PC-3 (cell line): ENCODE measurements at regions not wholly inside any gene's neighbourhood (a gene's known extent, or its start where the extent isn't known, plus 50 kb on each side); places are given as distances from the start of the nearest gene placed in this dataset.

Experiments
- EZH2 ChIP-seq: fragments of 300-600 bp; sonication (generic); IDR thresholded peaks from one replicate; pipeline ENCODE4 v1.6.1; 2017; ENCODE audit warnings: antibody characterized with exemption, mild to moderate bottlenecking, low read length; ENCODE audit not compliant: unreplicated experiment
- EZH2phosphoT487 ChIP-seq: fragments of 300-600 bp; sonication (generic); IDR thresholded peaks from 2 replicates; pipeline ENCODE4 v1.6.1; 2018; ENCODE audit warnings: mild to moderate bottlenecking, antibody characterized with exemption, low read length, borderline replicate concordance
- TF ChIP-seq, protein P1 (sequence below): fragments of 300-600 bp; sonication (generic); conservative IDR thresholded peaks from 2 replicates; pipeline ENCODE4 v1.5.1; 2017; ENCODE audit warnings: antibody characterized with exemption, low read depth, mild to moderate bottlenecking, low read length

DNA sequence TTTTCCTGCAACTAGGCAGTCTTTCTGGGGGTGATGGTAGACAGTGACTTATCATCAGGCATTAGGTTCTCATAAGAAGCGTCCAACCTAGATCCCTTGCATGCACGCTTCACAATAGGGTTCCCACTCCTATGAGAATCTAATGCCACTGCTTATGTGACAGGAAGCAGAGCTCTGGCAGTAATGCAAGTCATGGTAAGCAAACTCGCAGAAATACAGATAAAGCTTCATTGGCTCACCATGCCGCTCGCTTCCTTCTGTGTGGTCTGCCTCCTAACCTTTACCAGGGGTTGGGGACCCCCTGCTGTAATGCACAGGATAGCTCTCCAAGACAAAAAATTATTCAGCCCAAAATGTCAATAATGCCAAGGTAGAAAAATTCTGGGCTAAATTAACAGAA, 864.2 kb downstream of the TRHDE start:
- TF ChIP-seq EZH2phosphoT487 (no peak), EZH2 (no peak)
- TF ChIP-seq, protein P1, sequence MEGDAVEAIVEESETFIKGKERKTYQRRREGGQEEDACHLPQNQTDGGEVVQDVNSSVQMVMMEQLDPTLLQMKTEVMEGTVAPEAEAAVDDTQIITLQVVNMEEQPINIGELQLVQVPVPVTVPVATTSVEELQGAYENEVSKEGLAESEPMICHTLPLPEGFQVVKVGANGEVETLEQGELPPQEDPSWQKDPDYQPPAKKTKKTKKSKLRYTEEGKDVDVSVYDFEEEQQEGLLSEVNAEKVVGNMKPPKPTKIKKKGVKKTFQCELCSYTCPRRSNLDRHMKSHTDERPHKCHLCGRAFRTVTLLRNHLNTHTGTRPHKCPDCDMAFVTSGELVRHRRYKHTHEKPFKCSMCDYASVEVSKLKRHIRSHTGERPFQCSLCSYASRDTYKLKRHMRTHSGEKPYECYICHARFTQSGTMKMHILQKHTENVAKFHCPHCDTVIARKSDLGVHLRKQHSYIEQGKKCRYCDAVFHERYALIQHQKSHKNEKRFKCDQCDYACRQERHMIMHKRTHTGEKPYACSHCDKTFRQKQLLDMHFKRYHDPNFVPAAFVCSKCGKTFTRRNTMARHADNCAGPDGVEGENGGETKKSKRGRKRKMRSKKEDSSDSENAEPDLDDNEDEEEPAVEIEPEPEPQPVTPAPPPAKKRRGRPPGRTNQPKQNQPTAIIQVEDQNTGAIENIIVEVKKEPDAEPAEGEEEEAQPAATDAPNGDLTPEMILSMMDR = no peak
